ENCODE measurements at regions not wholly inside any gene's neighbourhood (a gene's known extent, or its start where the extent isn't known, plus 50 kb on each side); places are given as distances from the start of the nearest gene placed in this dataset.
A peak's percentile ranks its signal among the peaks of the same experiment; 100 is the strongest.

- H3K36me3 ChIP-seq (ENCODE audit: control insufficient read depth, insufficient read depth, low read length): no peaks in the 10 kb centered on the region
- H3K27ac ChIP-seq (ENCODE audit: insufficient read depth, low read length): no peak overlapping the region
- no peaks in the 10 kb centered on the region for H3K79me2 ChIP-seq (ENCODE audit: control insufficient read depth, insufficient read depth, low read length)
- DNase-seq (ENCODE audit: low read depth in 2 of 2): peak in 1 of 2 donors; percentile 18
- H3K27me3 ChIP-seq (ENCODE audit: control insufficient read depth, insufficient read depth, low read length): peaks cover 3% of the 10 kb centered on the region
- H3K4me2 ChIP-seq (ENCODE audit: extremely low read depth, insufficient read depth, low read length): no peak overlapping the region
- no peak for TF ChIP-seq EZH2 (IDR thresholded peaks at IDR 0.05; ENCODE audit: low read length, missing control alignments)
- TF ChIP-seq, protein P1, sequence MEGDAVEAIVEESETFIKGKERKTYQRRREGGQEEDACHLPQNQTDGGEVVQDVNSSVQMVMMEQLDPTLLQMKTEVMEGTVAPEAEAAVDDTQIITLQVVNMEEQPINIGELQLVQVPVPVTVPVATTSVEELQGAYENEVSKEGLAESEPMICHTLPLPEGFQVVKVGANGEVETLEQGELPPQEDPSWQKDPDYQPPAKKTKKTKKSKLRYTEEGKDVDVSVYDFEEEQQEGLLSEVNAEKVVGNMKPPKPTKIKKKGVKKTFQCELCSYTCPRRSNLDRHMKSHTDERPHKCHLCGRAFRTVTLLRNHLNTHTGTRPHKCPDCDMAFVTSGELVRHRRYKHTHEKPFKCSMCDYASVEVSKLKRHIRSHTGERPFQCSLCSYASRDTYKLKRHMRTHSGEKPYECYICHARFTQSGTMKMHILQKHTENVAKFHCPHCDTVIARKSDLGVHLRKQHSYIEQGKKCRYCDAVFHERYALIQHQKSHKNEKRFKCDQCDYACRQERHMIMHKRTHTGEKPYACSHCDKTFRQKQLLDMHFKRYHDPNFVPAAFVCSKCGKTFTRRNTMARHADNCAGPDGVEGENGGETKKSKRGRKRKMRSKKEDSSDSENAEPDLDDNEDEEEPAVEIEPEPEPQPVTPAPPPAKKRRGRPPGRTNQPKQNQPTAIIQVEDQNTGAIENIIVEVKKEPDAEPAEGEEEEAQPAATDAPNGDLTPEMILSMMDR (conservative IDR thresholded peaks at IDR 0.05 in 1 of 2, IDR thresholded peaks at IDR 0.05 in 1 of 2; ENCODE audit: low read depth in 1 of 2, low read length in 2 of 2): no peak
- H4K20me1 ChIP-seq (ENCODE audit: control insufficient read depth, extremely low read depth, insufficient read depth, low read length): no peaks in the 10 kb centered on the region
- H3K9me3 ChIP-seq (ENCODE audit: control insufficient read depth, insufficient read depth, low read depth, low read length): no peaks in the 10 kb centered on the region
- no peak overlapping the region for H2AFZ ChIP-seq (ENCODE audit: low read length)
- H3K4me1 ChIP-seq (ENCODE audit: control insufficient read depth, extremely low read depth, insufficient read depth, low read length): peaks cover 2% of the 10 kb centered on the region
- H3K9ac ChIP-seq (ENCODE audit: insufficient read depth, low read length): no peak overlapping the region
- H3K4me3 ChIP-seq (replicated peaks in 1 of 4; ENCODE audit: control extremely low read depth in 1 of 4, insufficient read depth in 1 of 4, low read depth in 3 of 4, low read length in 4 of 4): no peak overlapping the region
These were observed 148.9 kb downstream of the NECTIN1 start for GRCh38 chr11:119580081-119580480.

- H3K9me3 ChIP-seq (ENCODE audit: control insufficient read depth, insufficient read depth, low read depth, low read length): no peaks in the 10 kb centered on the region
- no peaks in the 10 kb centered on the region for H4K20me1 ChIP-seq (ENCODE audit: control insufficient read depth, extremely low read depth, insufficient read depth, low read length)
- no peak overlapping the region for H3K4me2 ChIP-seq (ENCODE audit: extremely low read depth, insufficient read depth, low read length)
- DNase-seq (ENCODE audit: low read depth in 2 of 2): no peak
- H3K79me2 ChIP-seq (ENCODE audit: control insufficient read depth, insufficient read depth, low read length): no peaks in the 10 kb centered on the region
- no peak overlapping the region for H3K4me3 ChIP-seq (replicated peaks in 1 of 4; ENCODE audit: control extremely low read depth in 1 of 4, insufficient read depth in 1 of 4, low read depth in 3 of 4, low read length in 4 of 4)
- no peak overlapping the region for H2AFZ ChIP-seq (ENCODE audit: low read length)
- H3K27ac ChIP-seq (ENCODE audit: insufficient read depth, low read length): no peak overlapping the region
- no peaks in the 10 kb centered on the region for H3K4me1 ChIP-seq (ENCODE audit: control insufficient read depth, extremely low read depth, insufficient read depth, low read length)
- H3K9ac ChIP-seq (ENCODE audit: insufficient read depth, low read length): no peak overlapping the region
- TF ChIP-seq EZH2 (IDR thresholded peaks at IDR 0.05; ENCODE audit: low read length, missing control alignments): no peak
- TF ChIP-seq, protein P1 (conservative IDR thresholded peaks at IDR 0.05 in 1 of 2, IDR thresholded peaks at IDR 0.05 in 1 of 2; ENCODE audit: low read depth in 1 of 2, low read length in 2 of 2): no peak
- H3K27me3 ChIP-seq (ENCODE audit: control insufficient read depth, insufficient read depth, low read length): peaks cover 3% of the 10 kb centered on the region
- no peaks in the 10 kb centered on the region for H3K36me3 ChIP-seq (ENCODE audit: control insufficient read depth, insufficient read depth, low read length)
These were observed 150.3 kb downstream of the NECTIN1 start for GRCh38 chr11:119578521-119579191.

GRCh38 chr11:119573858-119574257 is 150.9 kb upstream of the THY1 start:
- Histone ChIP-seq H3K9me3 (ENCODE audit: control insufficient read depth, insufficient read depth, low read depth, low read length) (no peaks in the 10 kb centered on the region), H3K4me1 (ENCODE audit: control insufficient read depth, extremely low read depth, insufficient read depth, low read length) (peaks cover 2% of the 10 kb centered on the region), H3K36me3 (ENCODE audit: control insufficient read depth, insufficient read depth, low read length) (no peaks in the 10 kb centered on the region), H3K4me3 (replicated peaks in 1 of 4; ENCODE audit: control extremely low read depth in 1 of 4, insufficient read depth in 1 of 4, low read depth in 3 of 4, low read length in 4 of 4) (no peak overlapping the region), H3K9ac (ENCODE audit: insufficient read depth, low read length) (no peak overlapping the region), H3K79me2 (ENCODE audit: control insufficient read depth, insufficient read depth, low read length) (no peaks in the 10 kb centered on the region), H3K4me2 (ENCODE audit: extremely low read depth, insufficient read depth, low read length) (no peak overlapping the region), H3K27ac (ENCODE audit: insufficient read depth, low read length) (no peak overlapping the region), H3K27me3 (ENCODE audit: control insufficient read depth, insufficient read depth, low read length) (peaks cover 2% of the 10 kb centered on the region), H2AFZ (ENCODE audit: low read length) (no peak overlapping the region), H4K20me1 (ENCODE audit: control insufficient read depth, extremely low read depth, insufficient read depth, low read length) (no peaks in the 10 kb centered on the region)
- no peak for TF ChIP-seq EZH2 (IDR thresholded peaks at IDR 0.05; ENCODE audit: low read length, missing control alignments)
- DNase-seq (ENCODE audit: low read depth in 2 of 2): no peak

All from fibroblast of lung (primary cell).